Activated CD4-positive, alpha-beta T cell treated with anti-CD3 and anti-CD28 coated beads, Interleukin-2, amount 50 U/mL, for 48 hours (primary cell): ENCODE measurements at regions not wholly inside any gene's neighbourhood (a gene's known extent, or its start where the extent isn't known, plus 50 kb on each side); places are given as distances from the start of the nearest gene placed in this dataset.
"Not testable (repeated sequence)": the region's sequence is repeated elsewhere in the genome, so short reads cannot be mapped to it uniquely, and the experiment has no call there.

Experiments used
- DNase-seq, 2 experiments: peaks; one replicate each; pipeline ENCODE4 v3.0.0-alpha.2; 2020

- no peak for DNase-seq
Observed at GRCh38 chr2:207216457-207216856, 50.7 kb upstream of the KLF7 start.

- no peak for DNase-seq
Observed at GRCh38 chr2:207217442-207217841, 51.7 kb upstream of the KLF7 start.

GRCh38 chr2:207219081-207219630, 53.4 kb upstream of the KLF7 start:
- no peak for DNase-seq

GRCh38 chr2:207219676-207220501, 54.1 kb upstream of the KLF7 start:
- DNase-seq: no peak

- DNase-seq: no peak
Observed at GRCh38 chr2:207221731-207222130, 56.0 kb upstream of the KLF7 start.

- DNase-seq: peak; percentile 48 to 64
Observed at GRCh38 chr2:207223051-207223450, 57.3 kb upstream of the KLF7 start.

GRCh38 chr2:207224381-207224780, 58.6 kb upstream of the KLF7 start:
- no peak for DNase-seq

GRCh38 chr2:207224791-207225482, 59.2 kb upstream of the KLF7 start:
- DNase-seq: peak; percentile 72 to 81

- no peak for DNase-seq
Observed at GRCh38 chr2:207225773-207226172, 60.0 kb upstream of the KLF7 start.

GRCh38 chr2:207226243-207226642, 60.5 kb upstream of the KLF7 start:
- DNase-seq: no peak

- no peak for DNase-seq
Observed at GRCh38 chr2:207226671-207227061, 60.9 kb upstream of the KLF7 start.

- DNase-seq: no peak
Observed at GRCh38 chr2:207227062-207227748, 61.5 kb upstream of the KLF7 start.

- no peak for DNase-seq
Observed at GRCh38 chr2:207227749-207228145, 62.0 kb upstream of the KLF7 start.

- DNase-seq: no peak
Observed at GRCh38 chr2:207228402-207228801, 62.7 kb upstream of the KLF7 start.

- no peak for DNase-seq
Observed at GRCh38 chr2:207229161-207229560, 63.4 kb upstream of the KLF7 start.

GRCh38 chr2:207230261-207231105, 64.7 kb upstream of the KLF7 start:
- no peak for DNase-seq

GRCh38 chr2:207231106-207231865, 65.5 kb upstream of the KLF7 start:
- DNase-seq: no peak

GRCh38 chr2:207231967-207232366, 66.2 kb upstream of the KLF7 start:
- no peak for DNase-seq

GRCh38 chr2:207233141-207233540, 67.4 kb upstream of the KLF7 start:
- DNase-seq: not testable (repeated sequence)

- no peak for DNase-seq
Observed at GRCh38 chr2:207233731-207234130, 68.0 kb upstream of the KLF7 start.

GRCh38 chr2:207235621-207236020, 69.9 kb upstream of the KLF7 start:
- DNase-seq: no peak
